Heart left ventricle (tissue), 16 donors: ENCODE measurements at regions not wholly inside any gene's neighbourhood (a gene's known extent, or its start where the extent isn't known, plus 50 kb on each side); places are given as distances from the start of the nearest gene placed in this dataset.

ENCODE experiments used
- ATAC-seq, 4 donors: fragments of 200-7000 bp; cut with Tn5 transposase; one replicate each; pipeline ENCODE4 v1.9.1; 2020 to 2022; ENCODE audit warnings: moderate library complexity in 4 of 4, mild to moderate bottlenecking in 3 of 4, moderate number of reproducible peaks in 1 of 4
- DNase-seq, 5 donors: peaks; one replicate each; pipeline ENCODE4 v3.0.0-alpha.2; 2020
- H3K27ac ChIP-seq, 12 donors: fragments of 200-600 bp; sonication (generic) in 4 of 12; one replicate each; pipeline versions ENCODE4 v1.5.0 to v1.8.0; 2016 to 2022; ENCODE audit warnings: mild to moderate bottlenecking in 2 of 12
- H3K27me3 ChIP-seq, 9 donors: fragments of 200-600 bp; sonication (generic) in 2 of 9; one replicate each; pipeline versions ENCODE4 v1.5.1 to v1.8.0; 2016 to 2022; ENCODE audit warnings: mild to moderate bottlenecking in 3 of 9
- H3K36me3 ChIP-seq, 9 donors: fragments of 200-600 bp; sonication (generic) in 2 of 9; one replicate each; pipeline versions ENCODE4 v1.5.0 to v1.8.0; 2018 to 2022; ENCODE audit warnings: mild to moderate bottlenecking in 2 of 9
- H3K4me1 ChIP-seq, 12 donors: fragments of 200-600 bp; sonication (generic) in 4 of 12; one replicate each; pipeline versions ENCODE4 v1.5.0 to v1.8.0; 2016 to 2022; ENCODE audit warnings: mild to moderate bottlenecking in 3 of 12
- H3K4me3 ChIP-seq, 12 donors: fragments of 200-600 bp; sonication (generic) in 4 of 12; one replicate each; pipeline versions ENCODE4 v1.5.0 to v1.8.0; 2017 to 2022; ENCODE audit warnings: mild to moderate bottlenecking in 9 of 12, moderate library complexity in 4 of 12
- H3K9me3 ChIP-seq, 12 donors: fragments of 200-600 bp; sonication (generic) in 4 of 12; one replicate each; pipeline versions ENCODE4 v1.5.0 to v1.8.0; 2016 to 2022; ENCODE audit warnings: mild to moderate bottlenecking in 1 of 12
- POLR2A ChIP-seq, 2 donors: fragments of 450-650 bp; IDR thresholded peaks; one replicate each; pipeline ENCODE4 v1.6.1; 2017; ENCODE audit warnings: antibody characterized with exemption in 2 of 2, mild to moderate bottlenecking in 2 of 2, moderate library complexity in 2 of 2
- WGBS, 4 donors: extraction: QIAGEN DNeasy Blood & Tissue Kit in 2 of 4; methylation state at CpG; one replicate each; pipeline versions ENCODE4 v1.1.5 to v1.1.7; 2013 to 2018; 5-methylcytosine and 5-hydroxymethylcytosine counted together
- intact Hi-C, 10 donors: fragments of 100-400 bp; cut with DNase I; formaldehyde crosslinking; loops; one replicate each; pipeline versions ENCODE4 v1.11.1 to v1.14.2; 2022
- TF ChIP-seq, protein P1 (sequence below), 12 donors: fragments of 200-600 bp; sonication (generic) in 4 of 12; IDR thresholded peaks; one replicate each; pipeline versions ENCODE4 v1.5.0 to v1.8.0; 2018 to 2022; ENCODE audit warnings: antibody characterized with exemption in 12 of 12, mild to moderate bottlenecking in 5 of 12
- donor health status: ischemic (EF 13 %, LVEDD 7.1; RV severe dilation, severe dysfunction).
- donor health status: healthy with polysubstance abuse.
- donor health status: DM: no; HTN: yes; CAD: no.
- donor health status: DM: no; HTN: no; CAD: no.
- donor health status: ischemic (EF 25% LVEDD 6.9; RV normal size, moderate dysfunction).
- donor health status: ischemic (EF 25% LVEDD 5.7; RV mildly dilated, moderate dysfunction).
- donor health status: healthy.
- donor health status: DM: yes; HTN: yes; CAD: no.
- donor health status: ischemic (EF 35%, LVEDD 5.7; RV mildly dilated, moderate dysfunction).
- donor health status: nonischemic (EF 11% LVEDD 7.7; RV severe dilation, severe dysfunction).
- donor health status: DM: yes; HTN: yes; CAD: no.
- donor health status: PGD.
- donor health status: ischemic (EF 29% LVEDD 5.4; RV normal size, mild dysfunction).
- donor health status: nonischemic (EF 23%, LVEDD 6.1; RV moderate dilation, normal function).

DNA sequence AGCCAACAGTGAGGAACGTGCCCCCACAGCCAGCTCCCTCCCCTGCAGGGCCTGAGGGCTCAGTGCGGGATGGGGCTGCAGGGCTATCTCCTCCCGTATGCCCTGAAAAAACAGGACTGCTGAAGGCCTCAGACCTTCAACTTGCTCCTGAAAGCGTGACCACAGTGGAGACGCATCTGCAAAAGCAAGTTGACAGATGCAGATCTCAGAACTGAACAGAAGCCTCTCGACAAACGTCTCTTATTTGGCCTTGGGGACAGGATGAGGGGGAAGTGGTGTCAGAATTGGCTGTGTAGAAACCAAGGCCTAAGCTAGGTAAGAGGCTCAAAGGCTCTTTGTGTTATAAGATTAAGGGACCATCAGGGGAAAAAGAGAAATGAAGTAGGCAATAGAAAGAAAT is 120.7 kb upstream of the SLC22A23 start:
- Histone ChIP-seq H3K4me3 (no peak overlapping the region), H3K27me3 (peaks cover 0 to 11% (median 0%) of the 10 kb centered on the region in 9 donors), H3K36me3 (no peaks in the 10 kb centered on the region), H3K4me1 (no peaks in the 10 kb centered on the region), H3K27ac (no peak overlapping the region), H3K9me3 (no peaks in the 10 kb centered on the region)
- DNase-seq (no peak), ATAC-seq (no peak)
- intact Hi-C loops, result no loop called here
- TF ChIP-seq, protein P1, sequence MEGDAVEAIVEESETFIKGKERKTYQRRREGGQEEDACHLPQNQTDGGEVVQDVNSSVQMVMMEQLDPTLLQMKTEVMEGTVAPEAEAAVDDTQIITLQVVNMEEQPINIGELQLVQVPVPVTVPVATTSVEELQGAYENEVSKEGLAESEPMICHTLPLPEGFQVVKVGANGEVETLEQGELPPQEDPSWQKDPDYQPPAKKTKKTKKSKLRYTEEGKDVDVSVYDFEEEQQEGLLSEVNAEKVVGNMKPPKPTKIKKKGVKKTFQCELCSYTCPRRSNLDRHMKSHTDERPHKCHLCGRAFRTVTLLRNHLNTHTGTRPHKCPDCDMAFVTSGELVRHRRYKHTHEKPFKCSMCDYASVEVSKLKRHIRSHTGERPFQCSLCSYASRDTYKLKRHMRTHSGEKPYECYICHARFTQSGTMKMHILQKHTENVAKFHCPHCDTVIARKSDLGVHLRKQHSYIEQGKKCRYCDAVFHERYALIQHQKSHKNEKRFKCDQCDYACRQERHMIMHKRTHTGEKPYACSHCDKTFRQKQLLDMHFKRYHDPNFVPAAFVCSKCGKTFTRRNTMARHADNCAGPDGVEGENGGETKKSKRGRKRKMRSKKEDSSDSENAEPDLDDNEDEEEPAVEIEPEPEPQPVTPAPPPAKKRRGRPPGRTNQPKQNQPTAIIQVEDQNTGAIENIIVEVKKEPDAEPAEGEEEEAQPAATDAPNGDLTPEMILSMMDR (IDR thresholded peaks at IDR 0.05), result no peak
- TF ChIP-seq POLR2A (IDR thresholded peaks at IDR 0.05), result no peak
- WGBS, 4 donors, result 61 to 74% (median 70%) methylated on average over 7 of the region's 7 CpGs

DNA sequence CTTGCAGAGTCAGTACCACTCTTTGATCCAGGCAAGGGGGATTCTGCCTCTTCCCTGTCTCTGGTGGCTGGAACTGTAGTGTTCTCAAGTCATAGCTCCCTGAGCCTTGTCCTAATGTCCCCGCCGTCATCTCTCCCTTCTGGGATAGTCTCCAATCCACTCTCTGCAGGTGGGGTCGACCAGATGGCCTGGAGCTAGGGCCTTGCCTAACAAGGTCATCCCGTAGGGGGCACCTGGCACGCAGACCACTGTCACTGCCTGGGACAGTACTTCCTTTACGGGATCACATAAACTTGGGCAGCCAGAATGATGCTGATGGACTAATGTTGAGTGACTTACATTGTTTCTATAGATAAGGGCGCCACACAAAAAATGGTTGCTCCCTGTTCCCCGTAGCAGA is 118.9 kb upstream of the SLC22A23 start:
- Histone ChIP-seq H3K27ac (no peak overlapping the region), H3K4me3 (no peak overlapping the region), H3K36me3 (no peaks in the 10 kb centered on the region), H3K4me1 (no peaks in the 10 kb centered on the region), H3K9me3 (no peaks in the 10 kb centered on the region), H3K27me3 (peaks cover 0 to 9% (median 0%) of the 10 kb centered on the region in 9 donors)
- TF ChIP-seq, protein P1 (IDR thresholded peaks at IDR 0.05), result no peak
- no peak for TF ChIP-seq POLR2A (IDR thresholded peaks at IDR 0.05)
- intact Hi-C loops, result no loop called here
- no peak for DNase-seq
- 75 to 82% (median 79%) methylated on average over 8 of the region's 8 CpGs for WGBS, 4 donors
- ATAC-seq, result no peak

DNA sequence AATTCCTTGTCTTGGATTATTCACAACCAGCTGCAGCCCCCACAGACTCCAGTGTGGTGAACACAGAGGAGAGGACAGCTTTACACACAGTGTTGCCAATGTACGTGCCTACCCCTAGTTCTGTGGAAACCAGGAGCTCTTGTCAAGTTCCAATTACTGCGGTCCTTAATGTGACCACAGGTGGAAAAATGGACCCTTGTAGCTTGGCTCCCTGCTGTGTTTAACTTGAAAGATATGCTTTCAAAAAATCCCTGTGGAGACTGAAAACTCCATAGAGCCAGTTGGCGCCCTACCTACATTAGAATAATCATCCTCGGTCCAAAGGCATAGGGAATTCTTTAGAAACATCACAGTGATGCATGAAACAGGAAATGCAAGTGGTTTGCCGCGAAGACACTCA is 118.3 kb upstream of the SLC22A23 start:
- ATAC-seq (no peak), DNase-seq (no peak)
- no peaks in the 10 kb centered on the region for H3K9me3 ChIP-seq
- H3K27me3 ChIP-seq, result peaks cover 0 to 9% (median 0%) of the 10 kb centered on the region in 9 donors
- H3K36me3 ChIP-seq, result no peaks in the 10 kb centered on the region
- no peaks in the 10 kb centered on the region for H3K4me1 ChIP-seq
- H3K4me3 ChIP-seq, result no peak overlapping the region
- no peak for TF ChIP-seq POLR2A (IDR thresholded peaks at IDR 0.05)
- TF ChIP-seq, protein P1 (IDR thresholded peaks at IDR 0.05), result no peak
- no peak overlapping the region for H3K27ac ChIP-seq
- 83 to 89% (median 86%) methylated on average over 6 of the region's 6 CpGs for WGBS, 4 donors
- intact Hi-C loops, result no loop called here

DNA sequence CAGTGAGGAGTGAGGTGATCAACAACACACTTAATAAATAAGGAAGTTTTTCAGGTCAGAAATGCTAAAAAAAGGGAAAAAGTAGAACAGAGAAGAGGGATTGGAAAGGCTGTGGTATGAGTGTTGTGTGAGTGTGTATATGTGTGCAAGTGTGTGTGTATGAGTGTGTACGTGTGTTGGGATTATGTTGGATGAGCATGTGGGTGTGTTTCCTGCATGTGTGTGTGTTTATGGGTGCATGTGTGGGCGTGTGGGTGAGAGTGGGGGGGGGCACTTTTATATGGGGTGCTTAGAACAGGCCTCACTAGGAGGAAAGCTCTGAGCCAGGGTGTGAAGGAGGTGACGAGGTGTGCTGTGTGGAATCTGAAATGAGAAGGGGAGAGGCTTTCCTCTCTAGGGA is 116.8 kb upstream of the SLC22A23 start:
- TF ChIP-seq, protein P1 (IDR thresholded peaks at IDR 0.05), result no peak
- TF ChIP-seq POLR2A (IDR thresholded peaks at IDR 0.05), result no peak
- H3K4me3 ChIP-seq, result no peak overlapping the region
- 68 to 87% (median 78%) methylated on average over 3 of the region's 3 CpGs for WGBS, 4 donors
- intact Hi-C loops, result no loop called here
- ATAC-seq, result no peak
- H3K9me3 ChIP-seq, result no peaks in the 10 kb centered on the region
- no peak overlapping the region for H3K27ac ChIP-seq
- peaks cover 0 to 9% (median 0%) of the 10 kb centered on the region in 9 donors for H3K27me3 ChIP-seq
- no peaks in the 10 kb centered on the region for H3K36me3 ChIP-seq
- H3K4me1 ChIP-seq, result no peaks in the 10 kb centered on the region
- no peak for DNase-seq
